ENCODE measurements at regions not wholly inside any gene's neighbourhood (a gene's known extent, or its start where the extent isn't known, plus 50 kb on each side); places are given as distances from the start of the nearest gene placed in this dataset.

DNA sequence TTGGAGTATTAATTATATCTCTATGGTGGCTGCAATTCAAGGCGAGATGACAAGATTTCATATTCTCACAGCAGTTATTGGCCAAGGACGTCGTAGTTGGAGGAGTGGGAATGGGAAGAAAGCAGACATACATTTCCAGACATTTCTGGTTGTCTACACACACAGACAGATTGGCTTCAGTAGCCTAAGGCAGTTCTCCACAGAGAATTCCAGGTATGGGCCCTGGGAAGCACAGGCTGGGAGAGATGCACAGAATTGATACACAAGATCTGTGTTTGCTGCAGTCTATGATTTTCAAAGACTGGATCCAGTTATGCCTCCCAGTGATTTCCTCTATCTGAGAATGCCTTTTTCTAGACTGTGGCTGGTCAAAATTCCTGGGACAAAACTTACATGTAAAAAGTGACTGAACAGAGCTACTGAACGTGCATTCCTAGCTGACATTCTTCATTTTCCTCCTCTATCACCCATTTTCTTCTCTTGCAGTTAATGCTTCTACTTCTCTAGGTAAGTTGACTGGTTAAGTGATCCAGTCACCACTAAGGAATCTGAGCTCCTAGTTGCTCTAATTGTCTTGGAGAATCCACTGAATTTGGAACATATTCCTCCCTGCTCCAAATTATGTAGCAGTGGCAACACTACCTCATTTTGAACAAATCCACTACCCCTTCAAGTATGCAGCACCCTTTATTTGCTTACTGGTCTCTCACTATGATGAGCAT lies 386.7 kb upstream of the CDH7 start:
- no peak for DNase-seq

DNA sequence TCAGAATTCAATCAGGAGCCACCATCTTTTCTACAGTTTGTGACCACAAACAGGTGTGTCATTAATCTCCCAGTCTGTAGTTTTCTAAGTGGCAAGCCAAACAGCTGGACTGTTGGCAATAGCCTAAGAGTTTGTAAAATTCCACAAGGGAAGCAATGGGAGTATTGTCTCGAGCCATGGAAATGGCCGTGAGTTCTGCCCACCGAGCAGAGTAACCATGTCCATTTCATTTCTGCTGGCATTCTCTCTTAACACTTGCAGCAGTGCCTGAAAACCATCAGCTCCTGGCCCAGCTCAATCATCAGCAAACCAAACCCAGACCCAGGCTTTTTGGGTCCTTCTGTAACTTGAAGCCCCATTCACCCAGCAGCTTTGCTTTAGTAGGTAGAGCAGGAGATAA lies 387.8 kb upstream of the CDH7 start:
- TF ChIP-seq CTCF (IDR thresholded peaks at IDR 0.05; ENCODE audit: borderline replicate concordance): no peak
- Histone ChIP-seq H3K27me3 (ENCODE audit: low read depth) (no peaks in the 10 kb centered on the region), H3K36me3 (no peaks in the 10 kb centered on the region), H3K9me3 (replicated peaks) (no peaks in the 10 kb centered on the region), H3K4me3 (no peak overlapping the region), H3K4me1 (no peaks in the 10 kb centered on the region), H3K27ac (replicated peaks) (no peak overlapping the region)
- intact Hi-C loops (cut with micrococcal nuclease): no loop called here
- DNase-seq: no peak

More for the DNA sequence above, 386.7 kb upstream of the CDH7 start:
- TF ChIP-seq CTCF (IDR thresholded peaks at IDR 0.05; ENCODE audit: borderline replicate concordance): no peak
- H3K9me3 ChIP-seq (replicated peaks): no peaks in the 10 kb centered on the region
- intact Hi-C loops (cut with micrococcal nuclease): no loop called here
- no peak overlapping the region for H3K27ac ChIP-seq (replicated peaks)
- no peak overlapping the region for H3K4me3 ChIP-seq
- no peaks in the 10 kb centered on the region for H3K27me3 ChIP-seq (ENCODE audit: low read depth)
- no peaks in the 10 kb centered on the region for H3K4me1 ChIP-seq
- no peaks in the 10 kb centered on the region for H3K36me3 ChIP-seq

DNA sequence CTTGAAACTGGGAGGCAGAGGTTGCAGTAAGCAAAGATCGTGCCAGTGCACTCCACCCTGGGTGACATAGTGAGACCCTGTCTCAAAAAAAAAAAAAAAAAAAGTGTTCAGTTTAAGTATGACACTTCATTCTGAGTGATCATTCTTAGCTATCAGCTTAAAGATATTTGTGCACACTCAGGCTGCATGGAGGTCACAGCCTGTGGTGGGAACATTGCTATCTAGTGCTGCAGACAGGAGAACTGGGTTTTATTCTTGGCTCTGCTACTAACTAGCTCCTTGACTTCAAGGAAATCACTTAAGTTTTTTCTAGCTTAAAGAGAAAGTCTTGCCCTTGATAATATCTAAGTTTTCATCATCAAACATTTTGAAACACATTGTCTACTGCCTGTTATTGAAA lies 391.3 kb upstream of the CDH7 start:
- no peaks in the 10 kb centered on the region for H3K36me3 ChIP-seq

DNA sequence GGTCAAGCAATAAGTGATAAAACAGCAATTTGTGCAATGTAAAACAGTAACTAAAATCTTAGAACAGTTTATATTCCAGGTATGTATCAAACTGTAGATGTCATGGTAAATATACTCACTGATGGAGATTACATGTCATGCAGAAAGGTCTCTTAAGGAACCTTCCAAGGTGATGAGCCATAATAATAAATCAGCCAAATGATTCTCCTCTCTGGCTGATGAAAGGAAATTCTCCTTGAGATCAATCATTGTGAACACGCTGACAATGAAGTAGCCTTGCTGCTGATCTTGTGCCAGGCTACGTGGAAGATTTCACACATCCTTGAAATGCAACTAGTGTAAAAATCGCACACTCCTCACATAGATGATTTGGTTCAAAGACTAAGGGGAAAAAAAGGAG lies 392.5 kb upstream of the CDH7 start:
- intact Hi-C loops (cut with micrococcal nuclease): no loop called here
- Histone ChIP-seq H3K27ac (replicated peaks) (no peak overlapping the region), H3K4me3 (no peak overlapping the region), H3K36me3 (no peaks in the 10 kb centered on the region), H3K9me3 (replicated peaks) (no peaks in the 10 kb centered on the region), H3K27me3 (ENCODE audit: low read depth) (no peaks in the 10 kb centered on the region), H3K4me1 (no peaks in the 10 kb centered on the region)
- TF ChIP-seq CTCF (IDR thresholded peaks at IDR 0.05; ENCODE audit: borderline replicate concordance): no peak
- DNase-seq: no peak

More for the DNA sequence above, 391.3 kb upstream of the CDH7 start:
- H3K4me3 ChIP-seq: no peak overlapping the region
- no peak for DNase-seq
- H3K4me1 ChIP-seq: no peaks in the 10 kb centered on the region
- no peak overlapping the region for H3K27ac ChIP-seq (replicated peaks)
- no peak for TF ChIP-seq CTCF (IDR thresholded peaks at IDR 0.05; ENCODE audit: borderline replicate concordance)
- no peaks in the 10 kb centered on the region for H3K9me3 ChIP-seq (replicated peaks)
- intact Hi-C loops (cut with micrococcal nuclease): no loop called here
- no peaks in the 10 kb centered on the region for H3K27me3 ChIP-seq (ENCODE audit: low read depth)

- no peak overlapping the region for H3K27ac ChIP-seq (replicated peaks)
- DNase-seq: no peak
- no peaks in the 10 kb centered on the region for H3K4me1 ChIP-seq
- H3K4me3 ChIP-seq: no peak overlapping the region
- no peaks in the 10 kb centered on the region for H3K27me3 ChIP-seq (ENCODE audit: low read depth)
- no peaks in the 10 kb centered on the region for H3K36me3 ChIP-seq
- H3K9me3 ChIP-seq (replicated peaks): no peaks in the 10 kb centered on the region
- intact Hi-C loops (cut with micrococcal nuclease): no loop called here
- no peak for TF ChIP-seq CTCF (IDR thresholded peaks at IDR 0.05; ENCODE audit: borderline replicate concordance)
Observed at GRCh38 chr18:65352186-65352585, 398.6 kb upstream of the CDH7 start.
